ENCODE measurements at regions not wholly inside any gene's neighbourhood (a gene's known extent, or its start where the extent isn't known, plus 50 kb on each side); places are given as distances from the start of the nearest gene placed in this dataset.

DNA sequence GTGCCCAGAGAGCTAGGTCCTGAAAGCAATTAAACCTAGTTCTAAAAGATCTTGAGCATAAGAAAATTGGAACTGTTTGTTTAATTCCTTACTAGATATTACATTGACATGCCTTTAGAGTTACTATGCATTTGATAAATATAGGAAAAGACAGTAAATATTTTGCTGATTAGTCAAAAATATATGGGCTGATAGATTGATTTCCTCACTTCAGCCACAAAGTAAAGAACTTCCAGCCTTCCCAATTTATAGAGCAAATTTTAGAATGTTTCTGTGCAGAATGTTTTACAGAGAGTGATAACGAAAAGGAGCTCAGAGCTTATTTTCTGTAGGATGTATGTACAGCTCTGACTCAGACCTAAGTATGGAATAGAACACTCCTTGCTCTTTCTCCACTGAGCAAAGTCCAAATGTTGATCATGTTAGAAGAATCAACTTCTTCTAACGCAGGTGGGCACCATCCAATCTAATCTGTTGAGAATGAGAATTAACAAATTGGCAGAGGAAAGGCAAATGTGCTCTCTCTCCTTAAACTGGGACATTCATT lies 72.9 kb upstream of the PAM start:
- TF ChIP-seq, protein P1, sequence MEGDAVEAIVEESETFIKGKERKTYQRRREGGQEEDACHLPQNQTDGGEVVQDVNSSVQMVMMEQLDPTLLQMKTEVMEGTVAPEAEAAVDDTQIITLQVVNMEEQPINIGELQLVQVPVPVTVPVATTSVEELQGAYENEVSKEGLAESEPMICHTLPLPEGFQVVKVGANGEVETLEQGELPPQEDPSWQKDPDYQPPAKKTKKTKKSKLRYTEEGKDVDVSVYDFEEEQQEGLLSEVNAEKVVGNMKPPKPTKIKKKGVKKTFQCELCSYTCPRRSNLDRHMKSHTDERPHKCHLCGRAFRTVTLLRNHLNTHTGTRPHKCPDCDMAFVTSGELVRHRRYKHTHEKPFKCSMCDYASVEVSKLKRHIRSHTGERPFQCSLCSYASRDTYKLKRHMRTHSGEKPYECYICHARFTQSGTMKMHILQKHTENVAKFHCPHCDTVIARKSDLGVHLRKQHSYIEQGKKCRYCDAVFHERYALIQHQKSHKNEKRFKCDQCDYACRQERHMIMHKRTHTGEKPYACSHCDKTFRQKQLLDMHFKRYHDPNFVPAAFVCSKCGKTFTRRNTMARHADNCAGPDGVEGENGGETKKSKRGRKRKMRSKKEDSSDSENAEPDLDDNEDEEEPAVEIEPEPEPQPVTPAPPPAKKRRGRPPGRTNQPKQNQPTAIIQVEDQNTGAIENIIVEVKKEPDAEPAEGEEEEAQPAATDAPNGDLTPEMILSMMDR (IDR thresholded peaks at IDR 0.05; ENCODE audit: low read depth, low read length, poor library complexity, severe bottlenecking): no peak
- TF ChIP-seq EZH2phosphoT487 (IDR thresholded peaks at IDR 0.05; ENCODE audit: borderline replicate concordance, low read length): no peak
